ENCODE measurements at regions not wholly inside any gene's neighbourhood (a gene's known extent, or its start where the extent isn't known, plus 50 kb on each side); places are given as distances from the start of the nearest gene placed in this dataset.
A peak's percentile ranks its signal among the peaks of the same experiment; 100 is the strongest.

DNA sequence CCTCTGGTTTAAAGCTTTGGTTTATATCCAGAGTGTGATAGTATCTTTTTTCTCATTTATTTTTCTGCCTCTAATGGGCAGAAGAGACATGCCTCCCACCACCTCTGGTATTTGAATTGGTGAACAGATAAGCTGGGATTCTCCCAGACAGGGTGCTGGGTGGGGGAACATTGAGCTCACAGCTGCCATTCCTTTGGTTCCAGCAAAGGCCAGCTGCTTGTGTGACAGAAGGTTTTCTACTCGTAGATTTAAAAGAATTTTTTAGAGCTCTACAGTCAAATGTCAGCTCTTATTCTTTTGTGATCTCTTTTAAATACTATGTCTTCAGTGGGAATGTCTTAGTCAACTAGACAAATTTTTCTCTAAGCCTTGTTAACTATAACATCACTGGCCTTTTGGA lies 54.7 kb upstream of the ADAMTS16 start:
- TF ChIP-seq, protein P1, sequence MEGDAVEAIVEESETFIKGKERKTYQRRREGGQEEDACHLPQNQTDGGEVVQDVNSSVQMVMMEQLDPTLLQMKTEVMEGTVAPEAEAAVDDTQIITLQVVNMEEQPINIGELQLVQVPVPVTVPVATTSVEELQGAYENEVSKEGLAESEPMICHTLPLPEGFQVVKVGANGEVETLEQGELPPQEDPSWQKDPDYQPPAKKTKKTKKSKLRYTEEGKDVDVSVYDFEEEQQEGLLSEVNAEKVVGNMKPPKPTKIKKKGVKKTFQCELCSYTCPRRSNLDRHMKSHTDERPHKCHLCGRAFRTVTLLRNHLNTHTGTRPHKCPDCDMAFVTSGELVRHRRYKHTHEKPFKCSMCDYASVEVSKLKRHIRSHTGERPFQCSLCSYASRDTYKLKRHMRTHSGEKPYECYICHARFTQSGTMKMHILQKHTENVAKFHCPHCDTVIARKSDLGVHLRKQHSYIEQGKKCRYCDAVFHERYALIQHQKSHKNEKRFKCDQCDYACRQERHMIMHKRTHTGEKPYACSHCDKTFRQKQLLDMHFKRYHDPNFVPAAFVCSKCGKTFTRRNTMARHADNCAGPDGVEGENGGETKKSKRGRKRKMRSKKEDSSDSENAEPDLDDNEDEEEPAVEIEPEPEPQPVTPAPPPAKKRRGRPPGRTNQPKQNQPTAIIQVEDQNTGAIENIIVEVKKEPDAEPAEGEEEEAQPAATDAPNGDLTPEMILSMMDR (IDR thresholded peaks at IDR 0.05) = no peak
- TF ChIP-seq EP300 (IDR thresholded peaks at IDR 0.05) (no peak), POLR2A (IDR thresholded peaks at IDR 0.05) (no peak)
- 3 to 12% (median 7%) methylated on average over 1 of the region's 1 CpG for WGBS, 3 donors
- peak overlapping the region in 1 of 2 donors; percentile 0 for H3K27ac ChIP-seq
- no peak overlapping the region for H3K4me3 ChIP-seq
- intact Hi-C loops (cut with DNase I) = no loop called here
- H3K4me1 ChIP-seq (ENCODE audit: insufficient read depth) = peaks cover 5% of the 10 kb centered on the region
- no peaks in the 10 kb centered on the region for H3K27me3 ChIP-seq
- H3K36me3 ChIP-seq = no peaks in the 10 kb centered on the region
- H3K9me3 ChIP-seq = no peaks in the 10 kb centered on the region
- DNase-seq = no peak

DNA sequence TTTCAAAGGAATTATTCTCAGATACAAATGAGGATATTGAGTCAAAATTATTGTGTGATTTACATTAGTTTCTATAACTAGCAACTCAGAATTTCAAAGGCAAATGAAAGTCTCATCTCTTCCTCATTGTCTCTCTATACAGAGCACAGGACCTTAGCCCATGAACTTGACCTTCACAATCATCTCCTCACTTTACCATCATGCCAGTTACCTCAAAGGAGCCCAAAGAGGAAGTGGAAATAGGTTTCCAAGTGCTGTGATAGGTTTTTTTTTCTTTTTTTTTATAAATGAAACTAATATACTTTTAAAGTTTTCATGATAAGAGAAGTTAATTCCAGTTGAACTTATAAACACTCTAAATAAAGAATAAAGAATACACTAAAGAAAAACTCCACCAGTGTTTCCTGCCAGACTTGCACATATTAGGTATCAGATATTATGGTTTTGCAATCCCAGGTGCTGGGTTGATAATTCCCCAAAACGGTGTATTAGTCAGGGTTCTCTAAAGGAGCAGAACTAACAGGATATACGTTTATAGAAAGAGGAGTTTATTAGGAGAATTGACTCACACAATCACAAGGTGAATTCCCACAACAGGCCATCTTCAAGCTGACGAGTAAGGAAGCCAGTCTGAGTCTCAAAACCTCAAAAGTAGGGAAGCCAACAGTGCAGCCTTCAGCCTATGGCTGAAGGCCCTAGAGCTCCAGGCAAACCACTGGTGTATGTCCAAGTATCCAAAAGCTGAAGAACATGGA lies 50.1 kb upstream of the ADAMTS16 start:
- no peak overlapping the region for H3K4me3 ChIP-seq
- TF ChIP-seq, protein P1 (IDR thresholded peaks at IDR 0.05) = no peak
- TF ChIP-seq EP300 (IDR thresholded peaks at IDR 0.05) = no peak
- TF ChIP-seq POLR2A (IDR thresholded peaks at IDR 0.05) = no peak
- H3K27ac ChIP-seq = no peak overlapping the region
- H3K27me3 ChIP-seq = no peaks in the 10 kb centered on the region
- intact Hi-C loops (cut with DNase I) = no loop called here
- H3K36me3 ChIP-seq = no peaks in the 10 kb centered on the region
- peaks cover 3% of the 10 kb centered on the region for H3K4me1 ChIP-seq (ENCODE audit: insufficient read depth)
- no peaks in the 10 kb centered on the region for H3K9me3 ChIP-seq
- 78 to 84% (median 79%) methylated on average over 3 of the region's 3 CpGs for WGBS, 3 donors
- DNase-seq = no peak

All from ovary (tissue), 7 donors.